Lower leg skin (tissue), 3 donors: ENCODE measurements at regions not wholly inside any gene's neighbourhood (a gene's known extent, or its start where the extent isn't known, plus 50 kb on each side); places are given as distances from the start of the nearest gene placed in this dataset.

Source experiments
- POLR2A ChIP-seq, 2 donors: fragments of 450-650 bp; IDR thresholded peaks; one replicate each; pipeline ENCODE4 v1.6.1; 2016 to 2017; ENCODE audit warnings: antibody characterized with exemption in 2 of 2, mild to moderate bottlenecking in 1 of 2, moderate library complexity in 1 of 2
- TF ChIP-seq, protein P1 (sequence below), 3 donors: fragments of 450-650 bp; IDR thresholded peaks; one replicate each; pipeline ENCODE4 v1.5.1; 2016; ENCODE audit warnings: antibody characterized with exemption in 3 of 3, mild to moderate bottlenecking in 3 of 3, moderate library complexity in 2 of 3

DNA sequence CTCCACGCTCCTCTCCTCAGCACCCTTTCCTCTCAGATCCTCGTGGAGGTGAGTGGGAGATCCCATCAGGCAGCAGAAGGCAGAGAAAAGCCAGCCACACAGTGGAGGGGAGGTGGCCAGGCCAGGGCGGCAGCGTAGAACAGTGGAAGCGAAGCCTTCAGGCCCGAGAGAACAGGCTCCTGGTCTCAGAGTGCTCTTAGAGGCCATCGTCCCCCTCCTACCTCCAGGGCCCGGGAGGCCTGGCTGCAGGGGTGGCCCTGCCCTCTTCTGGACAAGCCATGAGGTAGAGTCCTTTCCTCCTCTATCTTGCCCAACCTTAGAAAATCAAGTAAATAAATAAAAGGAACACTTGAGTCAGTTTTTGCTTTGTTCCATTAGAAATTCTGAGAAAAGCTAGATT lies 202.0 kb downstream of the KATNAL1 start:
- TF ChIP-seq, protein P1, sequence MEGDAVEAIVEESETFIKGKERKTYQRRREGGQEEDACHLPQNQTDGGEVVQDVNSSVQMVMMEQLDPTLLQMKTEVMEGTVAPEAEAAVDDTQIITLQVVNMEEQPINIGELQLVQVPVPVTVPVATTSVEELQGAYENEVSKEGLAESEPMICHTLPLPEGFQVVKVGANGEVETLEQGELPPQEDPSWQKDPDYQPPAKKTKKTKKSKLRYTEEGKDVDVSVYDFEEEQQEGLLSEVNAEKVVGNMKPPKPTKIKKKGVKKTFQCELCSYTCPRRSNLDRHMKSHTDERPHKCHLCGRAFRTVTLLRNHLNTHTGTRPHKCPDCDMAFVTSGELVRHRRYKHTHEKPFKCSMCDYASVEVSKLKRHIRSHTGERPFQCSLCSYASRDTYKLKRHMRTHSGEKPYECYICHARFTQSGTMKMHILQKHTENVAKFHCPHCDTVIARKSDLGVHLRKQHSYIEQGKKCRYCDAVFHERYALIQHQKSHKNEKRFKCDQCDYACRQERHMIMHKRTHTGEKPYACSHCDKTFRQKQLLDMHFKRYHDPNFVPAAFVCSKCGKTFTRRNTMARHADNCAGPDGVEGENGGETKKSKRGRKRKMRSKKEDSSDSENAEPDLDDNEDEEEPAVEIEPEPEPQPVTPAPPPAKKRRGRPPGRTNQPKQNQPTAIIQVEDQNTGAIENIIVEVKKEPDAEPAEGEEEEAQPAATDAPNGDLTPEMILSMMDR (IDR thresholded peaks at IDR 0.05): no peak
- TF ChIP-seq POLR2A (IDR thresholded peaks at IDR 0.05): no peak
